ENCODE measurements at regions not wholly inside any gene's neighbourhood (a gene's known extent, or its start where the extent isn't known, plus 50 kb on each side); places are given as distances from the start of the nearest gene placed in this dataset.

- Mint-ChIP-seq H3K27ac (no peak overlapping the region), H3K36me3 (no peaks in the 10 kb centered on the region), H3K4me3 (peak overlapping the region; percentile 2), H3K4me1 (peaks cover 4% of the 10 kb centered on the region), H3K27me3 (peaks cover 28% of the 10 kb centered on the region), H3K9me3 (ENCODE audit: low read depth) (no peaks in the 10 kb centered on the region)
- CTCF ChIA-PET: interaction anchor here (1.2 kb wide), 1 partner anchor 547 kb away, joined by 3 read pairs; the partner anchor contains the start of gene LMO1
- ATAC-seq: peak; percentile 46
- no peak for DNase-seq
Measured at GRCh38 chr11:8810540-8811301, 100.3 kb upstream of the AKIP1 start.

- CTCF ChIA-PET: interaction anchor here (1.2 kb wide), 1 partner anchor 548 kb away, joined by 3 read pairs; the partner anchor contains the start of gene LMO1
- Mint-ChIP-seq H3K27me3 (peaks cover 28% of the 10 kb centered on the region), H3K27ac (no peak overlapping the region), H3K4me1 (peaks cover 4% of the 10 kb centered on the region), H3K36me3 (no peaks in the 10 kb centered on the region), H3K4me3 (no peak overlapping the region), H3K9me3 (ENCODE audit: low read depth) (no peaks in the 10 kb centered on the region)
- ATAC-seq: no peak
- no peak for DNase-seq
Measured at GRCh38 chr11:8811571-8811970, 99.4 kb upstream of the AKIP1 start.

GRCh38 chr11:8812438-8812837, 98.6 kb upstream of the AKIP1 start:
- CTCF ChIA-PET: interaction anchor here (1.0 to 2.4 kb wide), 2 partner anchors 12 to 15 kb away, joined by 3 to 8 read pairs; no protein-coding TSS in a partner anchor
- Mint-ChIP-seq H3K27me3 (peaks cover 27% of the 10 kb centered on the region), H3K27ac (no peak overlapping the region), H3K36me3 (no peaks in the 10 kb centered on the region), H3K9me3 (ENCODE audit: low read depth) (no peaks in the 10 kb centered on the region), H3K4me3 (no peak overlapping the region), H3K4me1 (peaks cover 4% of the 10 kb centered on the region)
- ATAC-seq (no peak), DNase-seq (no peak)

- Mint-ChIP-seq H3K27ac (no peak overlapping the region), H3K9me3 (ENCODE audit: low read depth) (no peaks in the 10 kb centered on the region), H3K27me3 (peaks cover 26% of the 10 kb centered on the region), H3K4me1 (peaks cover 4% of the 10 kb centered on the region), H3K4me3 (no peak overlapping the region), H3K36me3 (no peaks in the 10 kb centered on the region)
- CTCF ChIA-PET: interaction anchor here (0.7 to 2.4 kb wide), 5 partner anchors 17 to 594 kb away, joined by 3 to 8 read pairs (median 4); no protein-coding TSS in a partner anchor
- ATAC-seq (peak; percentile 73), DNase-seq (peak; percentile 74)
Measured at GRCh38 chr11:8813658-8814057, 97.3 kb upstream of the AKIP1 start.

- no peak for DNase-seq
- H3K9me3 Mint-ChIP-seq (ENCODE audit: low read depth): no peaks in the 10 kb centered on the region
- peaks cover 4% of the 10 kb centered on the region for H3K4me1 Mint-ChIP-seq
- no peak overlapping the region for H3K27ac Mint-ChIP-seq
- peak; percentile 44 for ATAC-seq
- CTCF ChIA-PET: interaction anchor here (0.7 to 2.4 kb wide), 4 partner anchors 17 to 145 kb away, joined by 3 to 8 read pairs (median 6); no protein-coding TSS in a partner anchor
- H3K27me3 Mint-ChIP-seq: peaks cover 21% of the 10 kb centered on the region
- H3K36me3 Mint-ChIP-seq: no peaks in the 10 kb centered on the region
- no peak overlapping the region for H3K4me3 Mint-ChIP-seq
Measured at GRCh38 chr11:8814209-8814922, 96.6 kb upstream of the AKIP1 start.

- peaks cover 4% of the 10 kb centered on the region for H3K4me1 Mint-ChIP-seq
- ATAC-seq: no peak
- H3K36me3 Mint-ChIP-seq: no peaks in the 10 kb centered on the region
- DNase-seq: no peak
- H3K4me3 Mint-ChIP-seq: no peak overlapping the region
- H3K9me3 Mint-ChIP-seq (ENCODE audit: low read depth): no peaks in the 10 kb centered on the region
- peaks cover 22% of the 10 kb centered on the region for H3K27me3 Mint-ChIP-seq
- H3K27ac Mint-ChIP-seq: no peak overlapping the region
- CTCF ChIA-PET: interaction anchor here (1.3 to 1.8 kb wide), 2 partner anchors 20 to 145 kb away, joined by 4 to 7 read pairs; no protein-coding TSS in a partner anchor
Measured at GRCh38 chr11:8814923-8815240, 96.1 kb upstream of the AKIP1 start.

- Mint-ChIP-seq H3K27me3 (peaks cover 10% of the 10 kb centered on the region), H3K27ac (no peak overlapping the region), H3K4me3 (no peak overlapping the region), H3K4me1 (no peaks in the 10 kb centered on the region), H3K36me3 (no peaks in the 10 kb centered on the region), H3K9me3 (ENCODE audit: low read depth) (no peaks in the 10 kb centered on the region)
- DNase-seq (no peak), ATAC-seq (no peak)
- CTCF ChIA-PET: no interaction called here
Measured at GRCh38 chr11:8818421-8818820, 92.6 kb upstream of the AKIP1 start.

GRCh38 chr11:8820401-8820800, 90.6 kb upstream of the AKIP1 start:
- no peaks in the 10 kb centered on the region for H3K4me1 Mint-ChIP-seq
- no peak overlapping the region for H3K4me3 Mint-ChIP-seq
- no peak for DNase-seq
- H3K27me3 Mint-ChIP-seq: peaks cover 10% of the 10 kb centered on the region
- H3K27ac Mint-ChIP-seq: no peak overlapping the region
- no peaks in the 10 kb centered on the region for H3K36me3 Mint-ChIP-seq
- ATAC-seq: no peak
- H3K9me3 Mint-ChIP-seq (ENCODE audit: low read depth): no peaks in the 10 kb centered on the region
- CTCF ChIA-PET: no interaction called here

GRCh38 chr11:8822469-8822868, 88.5 kb upstream of the AKIP1 start:
- peaks cover 10% of the 10 kb centered on the region for H3K27me3 Mint-ChIP-seq
- CTCF ChIA-PET: no interaction called here
- H3K4me3 Mint-ChIP-seq: no peak overlapping the region
- H3K36me3 Mint-ChIP-seq: no peaks in the 10 kb centered on the region
- no peak overlapping the region for H3K27ac Mint-ChIP-seq
- no peak for ATAC-seq
- no peaks in the 10 kb centered on the region for H3K9me3 Mint-ChIP-seq (ENCODE audit: low read depth)
- H3K4me1 Mint-ChIP-seq: no peaks in the 10 kb centered on the region
- no peak for DNase-seq

- Mint-ChIP-seq H3K4me3 (no peak overlapping the region), H3K27me3 (peaks cover 10% of the 10 kb centered on the region), H3K36me3 (no peaks in the 10 kb centered on the region), H3K9me3 (ENCODE audit: low read depth) (no peaks in the 10 kb centered on the region), H3K27ac (no peak overlapping the region), H3K4me1 (no peaks in the 10 kb centered on the region)
- DNase-seq (no peak), ATAC-seq (no peak)
- CTCF ChIA-PET: no interaction called here
Measured at GRCh38 chr11:8823174-8823742, 87.7 kb upstream of the AKIP1 start.

- CTCF ChIA-PET: interaction anchor here (1.3 to 1.4 kb wide), 2 partner anchors 21 to 134 kb away, joined by 3 read pairs; no protein-coding TSS in a partner anchor
- Mint-ChIP-seq H3K27me3 (peaks cover 6% of the 10 kb centered on the region), H3K4me3 (no peak overlapping the region), H3K27ac (no peak overlapping the region), H3K9me3 (ENCODE audit: low read depth) (no peaks in the 10 kb centered on the region), H3K4me1 (no peaks in the 10 kb centered on the region), H3K36me3 (no peaks in the 10 kb centered on the region)
- DNase-seq (no peak), ATAC-seq (no peak)
Measured at GRCh38 chr11:8826139-8826786, 84.7 kb upstream of the AKIP1 start.

- peaks cover 3% of the 10 kb centered on the region for H3K4me1 Mint-ChIP-seq
- peaks cover 6% of the 10 kb centered on the region for H3K27me3 Mint-ChIP-seq
- H3K27ac Mint-ChIP-seq: no peak overlapping the region
- ATAC-seq (no peak), DNase-seq (no peak)
- CTCF ChIA-PET: interaction anchor here (1.3 to 1.4 kb wide), 2 partner anchors 20 to 133 kb away, joined by 3 read pairs; no protein-coding TSS in a partner anchor
- H3K36me3 Mint-ChIP-seq: no peaks in the 10 kb centered on the region
- H3K4me3 Mint-ChIP-seq: no peak overlapping the region
- H3K9me3 Mint-ChIP-seq (ENCODE audit: low read depth): no peaks in the 10 kb centered on the region
Measured at GRCh38 chr11:8826901-8827560, 84.0 kb upstream of the AKIP1 start.

- Mint-ChIP-seq H3K9me3 (ENCODE audit: low read depth) (no peaks in the 10 kb centered on the region), H3K4me1 (peaks cover 11% of the 10 kb centered on the region), H3K36me3 (no peaks in the 10 kb centered on the region), H3K27me3 (no peaks in the 10 kb centered on the region), H3K27ac (no peak overlapping the region), H3K4me3 (no peak overlapping the region)
- CTCF ChIA-PET: interaction anchor here (0.6 kb wide), 1 partner anchor 169 kb away, joined by 5 read pairs; no protein-coding TSS in a partner anchor
- ATAC-seq: no peak
- DNase-seq: no peak
Measured at GRCh38 chr11:8828046-8828445, 82.9 kb upstream of the AKIP1 start.
